ENCODE measurements at regions not wholly inside any gene's neighbourhood (a gene's known extent, or its start where the extent isn't known, plus 50 kb on each side); places are given as distances from the start of the nearest gene placed in this dataset.

- Histone ChIP-seq H2BK12ac (ENCODE audit: insufficient read length, low read depth, low read length) (no peak overlapping the region), H3K79me1 (ENCODE audit: insufficient read depth, low read depth, low read length, poor library complexity, severe bottlenecking) (no peaks in the 10 kb centered on the region), H3K9me3 (ENCODE audit: control insufficient read depth, low read depth, low read length) (no peaks in the 10 kb centered on the region), H3K27ac (ENCODE audit: insufficient read length, low read depth, low read length) (no peak overlapping the region), H3K4me1 (ENCODE audit: insufficient read depth, low read length) (peaks cover 4% of the 10 kb centered on the region; the same call in 1 of the 2 replicates), H2BK15ac (ENCODE audit: low read depth, low read length) (no peak overlapping the region), H3K4ac (ENCODE audit: low read depth, low read length) (no peak overlapping the region), H3K4me2 (ENCODE audit: insufficient read depth, insufficient read length, low read length) (no peak overlapping the region), H4K5ac (ENCODE audit: insufficient read length, low read depth, low read length) (no peak overlapping the region), H3K79me2 (ENCODE audit: insufficient read depth, low read length) (no peaks in the 10 kb centered on the region), H2BK120ac (ENCODE audit: low read depth, low read length, poor library complexity, severe bottlenecking) (no peak overlapping the region), H4K20me1 (ENCODE audit: control insufficient read depth, insufficient read depth, insufficient read length) (no peaks in the 10 kb centered on the region), H2BK5ac (ENCODE audit: insufficient read length, low read length) (no peak overlapping the region), H3T11ph (ENCODE audit: low read length) (no peak overlapping the region), H2BK20ac (ENCODE audit: low read depth, low read length, poor library complexity, severe bottlenecking) (no peak overlapping the region), H3K9ac (ENCODE audit: extremely low read depth, insufficient read length, low read length) (no peak overlapping the region), H2AFZ (ENCODE audit: low read length) (no peak overlapping the region), H4K8ac (replicated peaks; ENCODE audit: insufficient read length, low read depth, low read length) (no peak overlapping the region), H4K91ac (ENCODE audit: insufficient read length, low read depth, low read length) (no peak overlapping the region), H3K23me2 (ENCODE audit: insufficient read length, low read depth, low read length, poor library complexity, severe bottlenecking) (no peaks in the 10 kb centered on the region), H3K14ac (ENCODE audit: insufficient read depth, low read length) (no peak overlapping the region), H3K56ac (ENCODE audit: insufficient read length, low read depth, low read length) (no peak overlapping the region), H3K27me3 (ENCODE audit: insufficient read depth, low read length) (no peaks in the 10 kb centered on the region), H3K23ac (ENCODE audit: insufficient read length, low read depth, low read length) (no peak overlapping the region), H2AK5ac (ENCODE audit: insufficient read length, low read length) (no peak overlapping the region), H3K18ac (ENCODE audit: insufficient read length, low read depth, low read length) (no peak overlapping the region)
- Mint-ChIP-seq H3K4me3 (no peak overlapping the region), H3K36me3 (ENCODE audit: insufficient read depth in 1 of 3, low read depth in 3 of 3) (no peaks in the 10 kb centered on the region; a peak in 2 of 7 replicates), H3K4me1 (peaks cover 41 to 55% of the 10 kb centered on the region in 2 experiments), H3K27ac (no peak overlapping the region), H3K27me3 (ENCODE audit: low read depth) (peaks cover 29% of the 10 kb centered on the region), H3K9me3 (no peaks in the 10 kb centered on the region)
- TF ChIP-seq CTCF (conservative IDR thresholded peaks at IDR 0.05): no peak
- DNase-seq: no peak
- no CpG with 5 or more reads among the region's 2 CpGs for WGBS (ENCODE audit: extremely low coverage, insufficient read length, low lambda C conversion rate)
Measured at GRCh38 chr12:114190971-114191370, 215.0 kb downstream of the TBX5 start.
